ENCODE measurements at regions not wholly inside any gene's neighbourhood (a gene's known extent, or its start where the extent isn't known, plus 50 kb on each side); places are given as distances from the start of the nearest gene placed in this dataset.
"Not testable (repeated sequence)": the region's sequence is repeated elsewhere in the genome, so short reads cannot be mapped to it uniquely, and the experiment has no call there.

DNA sequence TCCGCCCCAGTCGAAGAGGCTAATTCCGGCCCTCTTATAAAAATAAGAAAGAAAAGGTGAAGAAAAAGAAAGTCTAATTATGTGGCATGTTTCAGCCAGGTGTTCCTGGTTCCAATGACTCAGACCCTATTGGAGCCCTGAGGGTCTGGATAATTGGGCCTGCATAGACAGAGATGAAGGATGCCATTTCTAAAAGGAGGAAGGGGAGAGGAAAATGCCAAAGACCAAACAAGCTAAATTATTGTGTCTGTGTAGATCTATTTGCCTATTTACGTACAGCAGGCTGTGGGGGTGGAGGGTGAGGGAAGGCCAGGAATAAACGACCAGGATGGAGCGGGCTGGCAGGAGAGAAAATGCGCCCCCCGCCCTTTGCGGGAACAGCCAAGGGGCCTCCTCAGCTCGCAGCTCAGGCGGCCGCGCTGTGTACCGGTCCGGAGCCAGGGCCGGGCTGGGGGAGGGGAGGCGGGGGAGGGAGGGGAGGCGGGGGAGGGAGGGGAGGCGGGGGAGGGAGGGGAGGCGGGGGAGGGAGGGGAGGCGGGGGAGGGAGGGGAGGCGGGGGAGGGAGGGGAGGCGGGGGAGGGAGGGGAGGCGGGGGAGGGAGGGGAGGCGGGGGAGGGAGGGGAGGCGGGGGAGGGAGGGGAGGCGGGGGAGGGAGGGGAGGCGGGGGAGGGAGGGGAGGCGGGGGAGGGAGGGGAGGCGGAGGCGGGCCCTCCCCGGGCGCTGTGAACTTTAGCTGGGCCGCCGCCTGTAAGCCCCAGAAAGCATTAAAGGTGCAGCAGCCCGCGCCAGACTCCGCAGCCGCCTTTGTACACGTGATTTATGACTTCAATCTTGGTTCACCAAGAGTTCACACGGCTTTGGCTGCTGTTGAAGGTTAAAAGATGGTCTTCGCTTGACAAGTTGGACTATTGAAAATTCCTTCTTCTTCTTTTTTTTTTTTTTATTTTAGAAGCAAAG is 113.0 kb upstream of the FOXD4L5 start:
- H3K4me1 ChIP-seq (ENCODE audit: control insufficient read depth in 1 of 2, insufficient read depth in 2 of 2, low read depth in 1 of 2, low read length in 1 of 2); CTCF ChIA-PET; H4K20me1 ChIP-seq (ENCODE audit: insufficient read depth); H3K79me2 ChIP-seq (ENCODE audit: insufficient read depth); H3K9me3 ChIP-seq; POLR2A ChIA-PET; H3K27me3 ChIP-seq (ENCODE audit: insufficient read depth); H3K36me3 ChIP-seq (replicated peaks in 1 of 2; ENCODE audit: control insufficient read depth in 1 of 2, insufficient read depth in 2 of 2, low read length in 1 of 2); H3K9me2 ChIP-seq; H3K4me3 ChIP-seq (ENCODE audit: low read depth in 2 of 2, low read length in 1 of 2); H2AFZ ChIP-seq (ENCODE audit: low read depth); H3F3A ChIP-seq (replicated peaks; ENCODE audit: insufficient read depth); H3K9ac ChIP-seq; H3K4me2 ChIP-seq: not testable (repeated sequence)
- H3K27ac ChIP-seq (ENCODE audit: low read depth in 2 of 2, low read length in 1 of 2) = peak overlapping the region in 1 of 2 experiments; percentile 65; a peak in 1 of 4 replicates
- DNase-seq = peak; percentile 64
- TF ChIP-seq RXRA (IDR thresholded peaks at IDR 0.05; ENCODE audit: borderline replicate concordance, low read depth) = peak; percentile 19; the same call in 1 of the 2 replicates
- TF ChIP-seq, protein P1, sequence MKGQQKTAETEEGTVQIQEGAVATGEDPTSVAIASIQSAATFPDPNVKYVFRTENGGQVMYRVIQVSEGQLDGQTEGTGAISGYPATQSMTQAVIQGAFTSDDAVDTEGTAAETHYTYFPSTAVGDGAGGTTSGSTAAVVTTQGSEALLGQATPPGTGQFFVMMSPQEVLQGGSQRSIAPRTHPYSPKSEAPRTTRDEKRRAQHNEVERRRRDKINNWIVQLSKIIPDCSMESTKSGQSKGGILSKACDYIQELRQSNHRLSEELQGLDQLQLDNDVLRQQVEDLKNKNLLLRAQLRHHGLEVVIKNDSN (IDR thresholded peaks at IDR 0.05; ENCODE audit: borderline replicate concordance, low read depth) = peak; percentile 14; the same call in 1 of the 2 replicates
- 22% methylated on average over 32 of the region's 42 CpGs for WGBS (ENCODE audit: low lambda C conversion rate)

- H3K36me3 ChIP-seq (replicated peaks in 1 of 2; ENCODE audit: control insufficient read depth in 1 of 2, insufficient read depth in 2 of 2, low read length in 1 of 2); H4K20me1 ChIP-seq (ENCODE audit: insufficient read depth); H3K4me2 ChIP-seq; H3K9me2 ChIP-seq; CTCF ChIA-PET; H3F3A ChIP-seq (replicated peaks; ENCODE audit: insufficient read depth); H3K4me3 ChIP-seq (ENCODE audit: low read depth in 2 of 2, low read length in 1 of 2); POLR2A ChIA-PET; DNase-seq; H3K9ac ChIP-seq; H3K79me2 ChIP-seq (ENCODE audit: insufficient read depth); H3K27me3 ChIP-seq (ENCODE audit: insufficient read depth); H2AFZ ChIP-seq (ENCODE audit: low read depth); H3K4me1 ChIP-seq (ENCODE audit: control insufficient read depth in 1 of 2, insufficient read depth in 2 of 2, low read depth in 1 of 2, low read length in 1 of 2); H3K9me3 ChIP-seq: not testable (repeated sequence)
- WGBS (ENCODE audit: low lambda C conversion rate) = 84% methylated on average over 20 of the region's 20 CpGs
- peak overlapping the region in 1 of 2 experiments; percentile 65; a peak in 1 of 4 replicates for H3K27ac ChIP-seq (ENCODE audit: low read depth in 2 of 2, low read length in 1 of 2)
Measured at GRCh38 chr9:65397226-65397625, 112.2 kb upstream of the FOXD4L5 start.

GRCh38 chr9:65396601-65397000 is 111.6 kb upstream of the FOXD4L5 start:
- H3K4me1 ChIP-seq (ENCODE audit: control insufficient read depth in 1 of 2, insufficient read depth in 2 of 2, low read depth in 1 of 2, low read length in 1 of 2); CTCF ChIA-PET; H3K9ac ChIP-seq; H3K9me3 ChIP-seq; H3K9me2 ChIP-seq; H3K27ac ChIP-seq (ENCODE audit: low read depth in 2 of 2, low read length in 1 of 2); DNase-seq; H3K4me2 ChIP-seq; H3F3A ChIP-seq (replicated peaks; ENCODE audit: insufficient read depth); POLR2A ChIA-PET; H3K79me2 ChIP-seq (ENCODE audit: insufficient read depth); H3K4me3 ChIP-seq (ENCODE audit: low read depth in 2 of 2, low read length in 1 of 2); H4K20me1 ChIP-seq (ENCODE audit: insufficient read depth); H3K27me3 ChIP-seq (ENCODE audit: insufficient read depth); H3K36me3 ChIP-seq (replicated peaks in 1 of 2; ENCODE audit: control insufficient read depth in 1 of 2, insufficient read depth in 2 of 2, low read length in 1 of 2); H2AFZ ChIP-seq (ENCODE audit: low read depth): not testable (repeated sequence)
- WGBS (ENCODE audit: low lambda C conversion rate) = 62% methylated on average over 10 of the region's 10 CpGs

GRCh38 chr9:65395789-65396188 is 110.8 kb upstream of the FOXD4L5 start:
- H4K20me1 ChIP-seq (ENCODE audit: insufficient read depth); H3K4me1 ChIP-seq (ENCODE audit: control insufficient read depth in 1 of 2, insufficient read depth in 2 of 2, low read depth in 1 of 2, low read length in 1 of 2); H3K36me3 ChIP-seq (replicated peaks in 1 of 2; ENCODE audit: control insufficient read depth in 1 of 2, insufficient read depth in 2 of 2, low read length in 1 of 2); H3K27me3 ChIP-seq (ENCODE audit: insufficient read depth); H3K79me2 ChIP-seq (ENCODE audit: insufficient read depth); H3K4me3 ChIP-seq (ENCODE audit: low read depth in 2 of 2, low read length in 1 of 2); H3F3A ChIP-seq (replicated peaks; ENCODE audit: insufficient read depth); H3K27ac ChIP-seq (ENCODE audit: low read depth in 2 of 2, low read length in 1 of 2); CTCF ChIA-PET; DNase-seq; H3K4me2 ChIP-seq; H3K9ac ChIP-seq; H3K9me2 ChIP-seq; H2AFZ ChIP-seq (ENCODE audit: low read depth); H3K9me3 ChIP-seq; POLR2A ChIA-PET: not testable (repeated sequence)
- WGBS (ENCODE audit: low lambda C conversion rate) = 87% methylated on average over 10 of the region's 15 CpGs

DNA sequence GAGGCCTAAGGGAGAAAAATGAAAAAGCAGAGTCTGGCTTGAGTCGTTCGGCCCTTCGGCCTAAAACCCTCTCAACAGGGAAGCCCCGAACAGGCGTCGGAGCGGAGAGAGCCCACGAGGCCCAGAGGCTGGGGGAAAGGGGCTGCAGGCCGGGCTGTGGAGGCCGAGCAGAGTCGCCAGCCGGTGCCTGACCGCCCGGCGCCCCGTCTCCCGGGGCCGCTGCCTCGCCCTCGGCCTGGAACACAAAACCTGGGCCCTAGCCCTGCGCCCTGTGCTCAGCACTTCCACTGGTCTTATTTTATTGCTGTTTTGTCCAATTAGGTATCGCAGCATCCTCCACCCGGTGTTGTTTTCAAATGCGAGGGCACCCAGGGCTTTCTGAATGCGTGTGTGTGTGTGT is 110.1 kb upstream of the FOXD4L5 start:
- WGBS (ENCODE audit: low lambda C conversion rate) = 68% methylated on average over 15 of the region's 25 CpGs
- DNase-seq; H3K27ac ChIP-seq (ENCODE audit: low read depth in 2 of 2, low read length in 1 of 2); H3K9ac ChIP-seq; H3K4me3 ChIP-seq (ENCODE audit: low read depth in 2 of 2, low read length in 1 of 2); H4K20me1 ChIP-seq (ENCODE audit: insufficient read depth); H3K9me2 ChIP-seq; CTCF ChIA-PET; H3K9me3 ChIP-seq; H3K36me3 ChIP-seq (replicated peaks in 1 of 2; ENCODE audit: control insufficient read depth in 1 of 2, insufficient read depth in 2 of 2, low read length in 1 of 2); H3K27me3 ChIP-seq (ENCODE audit: insufficient read depth); H3K79me2 ChIP-seq (ENCODE audit: insufficient read depth); POLR2A ChIA-PET; H2AFZ ChIP-seq (ENCODE audit: low read depth); H3K4me2 ChIP-seq; H3F3A ChIP-seq (replicated peaks; ENCODE audit: insufficient read depth); H3K4me1 ChIP-seq (ENCODE audit: control insufficient read depth in 1 of 2, insufficient read depth in 2 of 2, low read depth in 1 of 2, low read length in 1 of 2): not testable (repeated sequence)

- POLR2A ChIA-PET, H3K9me2 ChIP-seq: not testable (repeated sequence)
- 88% methylated on average over 11 of the region's 12 CpGs for WGBS (ENCODE audit: low lambda C conversion rate)
Measured at GRCh38 chr9:65393111-65393810, 108.3 kb upstream of the FOXD4L5 start.

More at GRCh38 chr9:65393111-65393810, 108.3 kb upstream of the FOXD4L5 start:
- H3K4me3 ChIP-seq (ENCODE audit: low read depth in 2 of 2, low read length in 1 of 2); H3K79me2 ChIP-seq (ENCODE audit: insufficient read depth); H3K9me3 ChIP-seq; CTCF ChIA-PET; H3K27ac ChIP-seq (ENCODE audit: low read depth in 2 of 2, low read length in 1 of 2); H4K20me1 ChIP-seq (ENCODE audit: insufficient read depth); H3K27me3 ChIP-seq (ENCODE audit: insufficient read depth); H3K4me2 ChIP-seq; DNase-seq; H3K4me1 ChIP-seq (ENCODE audit: control insufficient read depth in 1 of 2, insufficient read depth in 2 of 2, low read depth in 1 of 2, low read length in 1 of 2); H2AFZ ChIP-seq (ENCODE audit: low read depth); H3F3A ChIP-seq (replicated peaks; ENCODE audit: insufficient read depth); H3K9ac ChIP-seq; H3K36me3 ChIP-seq (replicated peaks in 1 of 2; ENCODE audit: control insufficient read depth in 1 of 2, insufficient read depth in 2 of 2, low read length in 1 of 2): not testable (repeated sequence)

Data from SK-N-SH (cell line).